ENCODE measurements at regions not wholly inside any gene's neighbourhood (a gene's known extent, or its start where the extent isn't known, plus 50 kb on each side); places are given as distances from the start of the nearest gene placed in this dataset.

- no peak for TF ChIP-seq CTCF (IDR thresholded peaks at IDR 0.05)
- no peak for TF ChIP-seq POLR2A (IDR thresholded peaks at IDR 0.05)
These were observed 173.0 kb upstream of the MAP1B start for GRCh38 chr5:71934322-71934721.
